Neural cell (in vitro differentiated cells): ENCODE measurements at regions not wholly inside any gene's neighbourhood (a gene's known extent, or its start where the extent isn't known, plus 50 kb on each side); places are given as distances from the start of the nearest gene placed in this dataset.

ENCODE experiments used
- H2AFZ ChIP-seq: fragments of 200-600, 300-800 bp; sonication (generic), shearing (Covaris generic); 2 replicates; pipeline ENCODE4 v1.6.0; 2014; ENCODE audit warnings: low read depth, mild to moderate bottlenecking, antibody characterized with exemption, low read length, moderate library complexity
- H3F3A ChIP-seq: fragments of 200-600 bp; shearing (Covaris generic); 2 replicates; pipeline ENCODE4 v1.6.1; 2016; ENCODE audit warnings: mild to moderate bottlenecking, moderate library complexity, mixed read lengths, antibody characterized with exemption, low read length; ENCODE audit not compliant: insufficient read depth, poor library complexity, severe bottlenecking
- H3K27ac ChIP-seq: fragments of 200-600, 300-800 bp; sonication (generic), shearing (Covaris generic); 2 replicates; pipeline ENCODE4 v1.5.1; 2014; ENCODE audit warnings: mild to moderate bottlenecking, low read length, moderate library complexity
- H3K27me3 ChIP-seq: fragments of 300-800, 200-600 bp; sonication (generic), shearing (Covaris generic); 2 replicates; pipeline ENCODE4 v1.6.0; 2014; ENCODE audit warnings: mild to moderate bottlenecking, low read depth, low read length, moderate library complexity; ENCODE audit not compliant: insufficient read depth
- H3K36me3 ChIP-seq: fragments of 300-800, 200-600 bp; sonication (generic), shearing (Covaris generic); 2 replicates; pipeline ENCODE4 v1.5.1; 2014; ENCODE audit warnings: mild to moderate bottlenecking, antibody characterized with exemption, low read length, moderate library complexity; ENCODE audit not compliant: insufficient read depth
- H3K4me2 ChIP-seq: fragments of 300-800, 200-600 bp; sonication (generic), shearing (Covaris generic); 2 replicates; pipeline ENCODE4 v1.6.0; 2014; ENCODE audit warnings: mild to moderate bottlenecking, low read length
- H3K4me3 ChIP-seq: fragments of 300-800, 200-600 bp; sonication (generic), shearing (Covaris generic); 2 replicates; pipeline ENCODE4 v1.5.1; 2014; ENCODE audit warnings: mild to moderate bottlenecking, low read length, moderate library complexity
- H3K79me2 ChIP-seq: fragments of 200-600 bp; shearing (Covaris generic); replicated peaks from 2 replicates; pipeline ENCODE4 v1.6.0; 2014; ENCODE audit warnings: mild to moderate bottlenecking, low read length, moderate library complexity; ENCODE audit not compliant: insufficient read depth
- H3K9ac ChIP-seq: fragments of 300-800, 200-600 bp; sonication (generic), shearing (Covaris generic); 2 replicates; pipeline ENCODE4 v1.6.1; 2016; ENCODE audit warnings: mild to moderate bottlenecking, low read length, mixed read lengths
- H3K9me2 ChIP-seq: fragments of 200-600 bp; shearing (Covaris generic); 2 replicates; pipeline ENCODE4 v1.6.1; 2016; ENCODE audit warnings: mild to moderate bottlenecking, low read length, mixed read lengths; ENCODE audit not compliant: insufficient read depth
- H3K9me3 ChIP-seq: fragments of 200-600, 300-800 bp; sonication (generic), shearing (Covaris generic); 2 replicates; pipeline ENCODE4 v1.6.1; 2016; ENCODE audit warnings: mild to moderate bottlenecking, mixed run types, low read length, moderate library complexity, mixed read lengths
- H4K20me1 ChIP-seq: fragments of 200-600 bp; shearing (Covaris generic); 2 replicates; pipeline ENCODE4 v1.6.1; 2016; ENCODE audit warnings: mild to moderate bottlenecking, mixed run types; ENCODE audit not compliant: insufficient read depth
- CTCF ChIP-seq: fragments of 450-650 bp; IDR thresholded peaks from 2 replicates; pipeline ENCODE4 v1.5.1; 2014; ENCODE audit warnings: antibody characterized with exemption, mild to moderate bottlenecking, moderate library complexity; ENCODE audit not compliant: poor library complexity, severe bottlenecking
- EP300 ChIP-seq: fragments of 450-650 bp; conservative IDR thresholded peaks from 2 replicates; pipeline ENCODE4 v1.6.1; 2014; ENCODE audit warnings: antibody characterized with exemption, mild to moderate bottlenecking, moderate library complexity; ENCODE audit not compliant: poor library complexity, severe bottlenecking
- EZH2 ChIP-seq: fragments of 200-600, 300-800 bp; shearing (Covaris generic), sonication (generic); IDR thresholded peaks from 2 replicates; pipeline ENCODE4 v1.6.1; 2014; ENCODE audit warnings: antibody characterized with exemption, low read length, borderline replicate concordance, mild to moderate bottlenecking; ENCODE audit not compliant: insufficient read depth, poor library complexity, severe bottlenecking
- MXI1 ChIP-seq: fragments of 450-650 bp; conservative IDR thresholded peaks from 2 replicates; pipeline ENCODE4 v1.6.1; 2014; ENCODE audit warnings: antibody characterized with exemption, mild to moderate bottlenecking; ENCODE audit not compliant: poor library complexity, severe bottlenecking
- POLR2AphosphoS5 ChIP-seq: IDR thresholded peaks from 2 replicates; pipeline ENCODE4 v1.6.1; 2012
- RAD21 ChIP-seq: fragments of 450-650 bp; conservative IDR thresholded peaks from 2 replicates; pipeline ENCODE4 v1.6.1; 2014; ENCODE audit warnings: antibody characterized with exemption, mild to moderate bottlenecking, moderate library complexity
- REST ChIP-seq: IDR thresholded peaks from 2 replicates; pipeline ENCODE4 v1.6.1; 2012; ENCODE audit warnings: borderline replicate concordance
- SMC3 ChIP-seq: fragments of 450-650 bp; conservative IDR thresholded peaks from 2 replicates; pipeline ENCODE4 v1.6.1; 2014; ENCODE audit warnings: antibody characterized with exemption, mild to moderate bottlenecking, moderate library complexity; ENCODE audit not compliant: poor library complexity
- TAF1 ChIP-seq: IDR thresholded peaks from 2 replicates; pipeline ENCODE4 v1.6.1; 2012; ENCODE audit warnings: low read depth

- Histone ChIP-seq H3K79me2 (no peaks in the 10 kb centered on the region), H3K4me3 (no peak overlapping the region), H3K27ac (no peak overlapping the region), H3F3A (no peaks in the 10 kb centered on the region), H3K36me3 (no peaks in the 10 kb centered on the region), H3K9ac (no peak overlapping the region), H4K20me1 (no peaks in the 10 kb centered on the region), H3K9me2 (no peaks in the 10 kb centered on the region), H2AFZ (no peak overlapping the region), H3K9me3 (peaks cover 9% of the 10 kb centered on the region), H3K27me3 (no peaks in the 10 kb centered on the region), H3K4me2 (no peak overlapping the region)
- TF ChIP-seq POLR2AphosphoS5, result no peak
- TF ChIP-seq EZH2, result no peak
- no peak for TF ChIP-seq MXI1
Observed at GRCh38 chr11:13160346-13160745, 117.2 kb upstream of the BMAL1 start.

- Histone ChIP-seq H3K4me2 (no peak overlapping the region), H3K9me3 (peaks cover 8% of the 10 kb centered on the region), H4K20me1 (no peaks in the 10 kb centered on the region), H2AFZ (no peak overlapping the region), H3K36me3 (no peaks in the 10 kb centered on the region), H3K27me3 (no peaks in the 10 kb centered on the region), H3K27ac (no peak overlapping the region), H3K9ac (no peak overlapping the region), H3F3A (no peaks in the 10 kb centered on the region), H3K9me2 (no peaks in the 10 kb centered on the region), H3K79me2 (no peaks in the 10 kb centered on the region), H3K4me3 (no peak overlapping the region)
- TF ChIP-seq TAF1, result no peak
- no peak for TF ChIP-seq SMC3
- TF ChIP-seq POLR2AphosphoS5, result no peak
- TF ChIP-seq CTCF, result no peak
- no peak for TF ChIP-seq REST
- no peak for TF ChIP-seq EP300
Observed at GRCh38 chr11:13160806-13161205, 116.8 kb upstream of the BMAL1 start.

- Histone ChIP-seq H3K27ac (no peak overlapping the region), H3K9me3 (no peaks in the 10 kb centered on the region), H3K36me3 (no peaks in the 10 kb centered on the region), H2AFZ (no peak overlapping the region), H3K27me3 (no peaks in the 10 kb centered on the region), H3K4me2 (no peak overlapping the region), H3K79me2 (no peaks in the 10 kb centered on the region), H3K9me2 (no peaks in the 10 kb centered on the region), H3K9ac (no peak overlapping the region), H4K20me1 (no peaks in the 10 kb centered on the region), H3K4me3 (no peak overlapping the region), H3F3A (no peaks in the 10 kb centered on the region)
- TF ChIP-seq EZH2, result no peak
- no peak for TF ChIP-seq SMC3
- TF ChIP-seq POLR2AphosphoS5, result no peak
- TF ChIP-seq RAD21, result no peak
- TF ChIP-seq CTCF, result no peak
- no peak for TF ChIP-seq EP300
- TF ChIP-seq REST, result no peak
- no peak for TF ChIP-seq MXI1
- no peak for TF ChIP-seq TAF1
Observed at GRCh38 chr11:13163158-13163557, 114.4 kb upstream of the BMAL1 start.
